ENCODE measurements at regions not wholly inside any gene's neighbourhood (a gene's known extent, or its start where the extent isn't known, plus 50 kb on each side); places are given as distances from the start of the nearest gene placed in this dataset.

- H3K27ac Mint-ChIP-seq: no peak overlapping the region
- no peaks in the 10 kb centered on the region for H3K27me3 Mint-ChIP-seq (ENCODE audit: low read depth)
- H3K4me3 Mint-ChIP-seq: no peak overlapping the region
- no peaks in the 10 kb centered on the region for H3K36me3 Mint-ChIP-seq (ENCODE audit: low read depth)
- no peak for TF ChIP-seq CTCF (IDR thresholded peaks at IDR 0.05; ENCODE audit: unreplicated experiment in 3 of 3)
- H3K9me3 Mint-ChIP-seq: peaks cover 7% of the 10 kb centered on the region
- no peaks in the 10 kb centered on the region for H3K4me1 Mint-ChIP-seq
These were observed 560.6 kb downstream of the CSNK1G3 start for GRCh38 chr5:124072570-124072969.

GRCh38 chr5:124071039-124071438, 559.1 kb downstream of the CSNK1G3 start:
- Mint-ChIP-seq H3K27ac (no peak overlapping the region), H3K4me3 (no peak overlapping the region), H3K27me3 (ENCODE audit: low read depth) (no peaks in the 10 kb centered on the region), H3K36me3 (ENCODE audit: low read depth) (no peaks in the 10 kb centered on the region), H3K4me1 (no peaks in the 10 kb centered on the region), H3K9me3 (peaks cover 3% of the 10 kb centered on the region)
- TF ChIP-seq CTCF (IDR thresholded peaks at IDR 0.05; ENCODE audit: unreplicated experiment in 3 of 3): no peak

- Mint-ChIP-seq H3K4me1 (peaks cover 16% of the 10 kb centered on the region), H3K27ac (no peak overlapping the region), H3K9me3 (peaks cover 15% of the 10 kb centered on the region), H3K4me3 (no peak overlapping the region), H3K27me3 (ENCODE audit: low read depth) (no peaks in the 10 kb centered on the region), H3K36me3 (ENCODE audit: low read depth) (no peaks in the 10 kb centered on the region)
- TF ChIP-seq CTCF (IDR thresholded peaks at IDR 0.05; ENCODE audit: unreplicated experiment in 3 of 3): no peak
These were observed 553.5 kb downstream of the CSNK1G3 start for GRCh38 chr5:124065508-124065907.

DNA sequence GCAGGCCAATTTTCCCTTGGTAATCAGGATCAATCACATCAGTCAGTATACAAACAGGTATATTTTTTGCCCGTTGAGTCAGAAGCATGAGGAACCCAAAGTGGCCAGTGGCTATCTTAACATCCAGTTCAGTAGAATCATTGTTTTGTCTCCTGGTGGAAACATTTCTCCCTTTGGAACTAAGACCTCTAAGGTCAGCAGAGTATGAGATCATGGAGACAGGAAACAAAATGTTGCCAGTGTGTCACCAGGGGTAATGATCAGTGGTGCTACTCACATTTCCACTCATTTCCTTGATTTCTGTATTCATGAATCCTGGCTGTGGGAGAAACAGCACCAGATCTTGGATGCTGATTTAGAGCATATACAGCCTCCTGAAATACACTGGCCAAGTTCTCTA, 553.0 kb downstream of the CSNK1G3 start:
- Mint-ChIP-seq H3K4me3 (no peak overlapping the region), H3K27me3 (ENCODE audit: low read depth) (no peaks in the 10 kb centered on the region), H3K36me3 (ENCODE audit: low read depth) (no peaks in the 10 kb centered on the region), H3K4me1 (peaks cover 21% of the 10 kb centered on the region), H3K27ac (no peak overlapping the region), H3K9me3 (peaks cover 15% of the 10 kb centered on the region)
- no peak for TF ChIP-seq CTCF (IDR thresholded peaks at IDR 0.05; ENCODE audit: unreplicated experiment in 3 of 3)

DNA sequence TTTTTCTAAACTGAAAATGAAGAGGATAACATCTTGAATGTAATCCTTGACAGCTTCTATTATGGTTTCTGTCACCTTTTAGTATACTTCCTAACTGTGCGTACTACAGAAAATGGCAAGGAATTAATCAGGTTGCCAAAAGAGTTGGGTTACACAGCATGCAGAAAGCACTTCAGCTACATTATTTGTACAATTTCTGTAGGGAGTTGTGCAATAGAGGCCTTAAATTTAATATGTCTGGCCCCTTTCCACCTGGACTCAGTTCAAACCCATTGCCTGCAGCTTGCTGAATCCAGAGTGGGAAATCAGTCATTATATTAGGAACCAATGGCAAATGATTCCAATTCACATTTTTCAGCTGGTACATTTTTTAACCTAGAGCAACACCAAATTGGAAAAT, 549.7 kb downstream of the CSNK1G3 start:
- H3K27me3 Mint-ChIP-seq (ENCODE audit: low read depth): no peaks in the 10 kb centered on the region
- peaks cover 54% of the 10 kb centered on the region for H3K4me1 Mint-ChIP-seq
- H3K9me3 Mint-ChIP-seq: peaks cover 13% of the 10 kb centered on the region
- no peaks in the 10 kb centered on the region for H3K36me3 Mint-ChIP-seq (ENCODE audit: low read depth)
- peak overlapping the region; percentile 35 to 82 (median 59) for H3K27ac Mint-ChIP-seq
- TF ChIP-seq CTCF (IDR thresholded peaks at IDR 0.05; ENCODE audit: unreplicated experiment in 3 of 3): no peak
- H3K4me3 Mint-ChIP-seq: peak overlapping the region in 1 of 3 experiments; percentile 16

- Mint-ChIP-seq H3K27ac (peak overlapping the region in 2 of 3 experiments; percentile 49 to 82), H3K36me3 (ENCODE audit: low read depth) (no peaks in the 10 kb centered on the region), H3K4me1 (peaks cover 60% of the 10 kb centered on the region), H3K4me3 (no peak overlapping the region), H3K27me3 (ENCODE audit: low read depth) (no peaks in the 10 kb centered on the region), H3K9me3 (peaks cover 12% of the 10 kb centered on the region)
- no peak for TF ChIP-seq CTCF (IDR thresholded peaks at IDR 0.05; ENCODE audit: unreplicated experiment in 3 of 3)
These were observed 549.1 kb downstream of the CSNK1G3 start for GRCh38 chr5:124061068-124061430.

All from nephron (organoid).